Thoracic aorta (tissue), 2 donors: ENCODE measurements at regions not wholly inside any gene's neighbourhood (a gene's known extent, or its start where the extent isn't known, plus 50 kb on each side); places are given as distances from the start of the nearest gene placed in this dataset.

Experiments
- ATAC-seq: fragments of 150-250 bp; one replicate; pipeline ENCODE4 v1.8.0; 2017; ENCODE audit warnings: low read depth; ENCODE audit not compliant: insufficient number of reproducible peaks, low FRiP score
- DNase-seq: peaks from one replicate; pipeline ENCODE4 v3.0.0-alpha.2; 2020; ENCODE audit warnings: low spot score
- H3K27ac ChIP-seq, 2 donors: fragments of 200-600 bp; sonication (generic); 1 replicate in 1 of 2; 2 replicates in 1 of 2; pipeline ENCODE4 v1.5.1; 2016; ENCODE audit warnings: mild to moderate bottlenecking in 2 of 2, moderate library complexity in 2 of 2
- H3K27me3 ChIP-seq: fragments of 200-600 bp; sonication (generic); replicated peaks from 2 replicates; pipeline ENCODE4 v1.6.0; 2016; ENCODE audit warnings: mild to moderate bottlenecking; ENCODE audit not compliant: insufficient read depth
- H3K36me3 ChIP-seq: fragments of 200-600 bp; sonication (generic); one replicate; pipeline ENCODE4 v1.5.1; 2016
- H3K4me1 ChIP-seq, 2 donors: fragments of 200-600 bp; sonication (generic); 1 replicate in 1 of 2; 2 replicates in 1 of 2; pipeline versions ENCODE4 v1.5.1 to v1.6.0; 2016; ENCODE audit warnings: low read depth in 2 of 2, mild to moderate bottlenecking in 1 of 2; ENCODE audit not compliant: control insufficient read depth in 1 of 2
- H3K4me3 ChIP-seq: fragments of 200-600 bp; sonication (generic); 2 replicates; pipeline ENCODE4 v1.5.1; 2016; ENCODE audit warnings: mild to moderate bottlenecking
- H3K9me3 ChIP-seq: fragments of 200-600 bp; sonication (generic); 2 replicates; pipeline ENCODE4 v1.5.1; 2016
- CTCF ChIP-seq: fragments of 200-600 bp; sonication (generic); IDR thresholded peaks from one replicate; pipeline ENCODE4 v1.5.1; 2019; ENCODE audit warnings: antibody characterized with exemption

- TF ChIP-seq CTCF: no peak
- no peaks in the 10 kb centered on the region for H3K27me3 ChIP-seq
- ATAC-seq: no peak
- H3K4me1 ChIP-seq: no peaks in the 10 kb centered on the region
- no peak for DNase-seq
- no peak overlapping the region for H3K4me3 ChIP-seq
- no peaks in the 10 kb centered on the region for H3K36me3 ChIP-seq
- H3K9me3 ChIP-seq: no peaks in the 10 kb centered on the region
- H3K27ac ChIP-seq: no peak overlapping the region
These were observed 195.3 kb upstream of the CTBP2 start for GRCh38 chr10:125355657-125356056.

- H3K27me3 ChIP-seq: no peaks in the 10 kb centered on the region
- ATAC-seq: no peak
- no peak overlapping the region for H3K4me3 ChIP-seq
- H3K36me3 ChIP-seq: no peaks in the 10 kb centered on the region
- H3K4me1 ChIP-seq: no peaks in the 10 kb centered on the region
- DNase-seq: no peak
- H3K9me3 ChIP-seq: no peaks in the 10 kb centered on the region
- no peak for TF ChIP-seq CTCF
- H3K27ac ChIP-seq: no peak overlapping the region
These were observed 190.2 kb upstream of the CTBP2 start for GRCh38 chr10:125350519-125350918.

GRCh38 chr10:125348536-125348935, 188.2 kb upstream of the CTBP2 start:
- ATAC-seq (no peak), DNase-seq (no peak)
- H3K4me3 ChIP-seq: no peak overlapping the region
- H3K9me3 ChIP-seq: no peaks in the 10 kb centered on the region
- no peaks in the 10 kb centered on the region for H3K27me3 ChIP-seq
- TF ChIP-seq CTCF: no peak
- no peaks in the 10 kb centered on the region for H3K4me1 ChIP-seq
- no peak overlapping the region for H3K27ac ChIP-seq
- no peaks in the 10 kb centered on the region for H3K36me3 ChIP-seq

- Histone ChIP-seq H3K4me1 (no peaks in the 10 kb centered on the region), H3K9me3 (no peaks in the 10 kb centered on the region), H3K27ac (no peak overlapping the region), H3K27me3 (no peaks in the 10 kb centered on the region), H3K4me3 (no peak overlapping the region), H3K36me3 (no peaks in the 10 kb centered on the region)
- no peak for ATAC-seq
- TF ChIP-seq CTCF: no peak
- no peak for DNase-seq
These were observed 184.3 kb upstream of the CTBP2 start for GRCh38 chr10:125344573-125345171.

- Histone ChIP-seq H3K36me3 (no peaks in the 10 kb centered on the region), H3K27me3 (no peaks in the 10 kb centered on the region), H3K27ac (no peak overlapping the region), H3K9me3 (no peaks in the 10 kb centered on the region), H3K4me3 (no peak overlapping the region), H3K4me1 (no peaks in the 10 kb centered on the region)
- DNase-seq (no peak), ATAC-seq (no peak)
- TF ChIP-seq CTCF: no peak
These were observed 183.6 kb upstream of the CTBP2 start for GRCh38 chr10:125343983-125344382.
